Dermis microvascular lymphatic vessel endothelial cell (primary cell): ENCODE measurements at regions not wholly inside any gene's neighbourhood (a gene's known extent, or its start where the extent isn't known, plus 50 kb on each side); places are given as distances from the start of the nearest gene placed in this dataset.
"Not testable (repeated sequence)": the region's sequence is repeated elsewhere in the genome, so short reads cannot be mapped to it uniquely, and the experiment has no call there.

Source experiments
- DNase-seq, 2 donors: peaks; one replicate each; pipeline versions ENCODE4 v3.0.0 to v3.0.0-alpha.2; 2010; ENCODE audit warnings: low read depth in 2 of 2

DNA sequence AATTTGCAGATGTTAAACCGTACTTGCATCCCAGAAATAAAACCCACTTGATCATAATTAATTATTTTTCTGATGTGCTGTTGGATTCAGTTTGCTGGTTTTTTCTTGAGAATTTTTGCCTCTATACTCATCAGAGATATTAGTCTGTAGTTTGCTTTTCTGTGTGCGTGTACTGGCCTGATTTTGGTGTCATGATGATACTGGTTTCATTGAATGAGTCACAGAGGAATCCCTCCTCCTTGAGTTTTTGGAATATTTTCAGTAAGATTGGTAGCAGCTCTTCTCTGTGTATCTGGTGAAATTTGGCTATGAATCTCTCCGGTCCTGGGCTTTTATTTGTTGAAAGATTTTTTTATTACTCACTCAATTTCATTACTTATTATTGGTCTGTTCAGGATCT, 100.4 kb upstream of the PMCH start:
- no peak for DNase-seq

DNA sequence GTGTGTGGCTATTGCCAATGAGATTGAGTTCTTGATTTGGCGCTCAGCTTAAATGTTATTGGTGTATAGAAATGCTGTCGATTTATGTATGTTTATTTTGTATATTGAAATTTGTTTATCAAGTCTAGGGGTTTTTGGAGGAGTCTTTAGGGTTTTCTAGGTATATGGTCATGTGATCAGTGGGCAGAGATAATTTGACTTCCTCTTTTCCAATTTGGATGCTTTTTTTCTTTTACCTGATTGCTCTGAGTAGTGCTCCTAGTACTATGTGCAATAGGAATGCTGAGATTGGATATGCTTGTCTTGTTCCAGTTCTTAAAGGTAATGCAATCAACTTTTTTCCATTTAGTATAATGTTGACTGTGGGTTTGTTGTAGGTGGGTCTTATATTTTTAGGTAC, 99.8 kb upstream of the PMCH start:
- no peak for DNase-seq

DNA sequence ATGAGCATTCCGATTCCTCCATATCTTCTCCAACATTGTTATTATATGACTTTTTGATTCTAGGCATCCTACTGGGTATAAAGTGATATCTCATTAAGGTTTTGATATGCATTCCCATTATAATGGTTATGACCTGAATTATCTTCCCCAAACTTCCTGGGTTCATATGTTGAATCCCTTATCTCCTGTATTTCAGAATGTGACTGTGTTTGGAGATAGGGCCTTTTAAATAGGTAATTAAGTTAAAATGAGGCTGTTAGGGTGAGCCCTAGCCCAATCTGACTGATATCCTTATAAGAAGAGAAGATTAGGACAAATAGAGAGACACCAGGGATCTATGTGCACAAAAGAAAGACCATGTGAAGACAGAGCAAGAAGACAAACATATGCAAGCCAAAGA, 96.9 kb upstream of the PMCH start:
- DNase-seq: no peak

DNA sequence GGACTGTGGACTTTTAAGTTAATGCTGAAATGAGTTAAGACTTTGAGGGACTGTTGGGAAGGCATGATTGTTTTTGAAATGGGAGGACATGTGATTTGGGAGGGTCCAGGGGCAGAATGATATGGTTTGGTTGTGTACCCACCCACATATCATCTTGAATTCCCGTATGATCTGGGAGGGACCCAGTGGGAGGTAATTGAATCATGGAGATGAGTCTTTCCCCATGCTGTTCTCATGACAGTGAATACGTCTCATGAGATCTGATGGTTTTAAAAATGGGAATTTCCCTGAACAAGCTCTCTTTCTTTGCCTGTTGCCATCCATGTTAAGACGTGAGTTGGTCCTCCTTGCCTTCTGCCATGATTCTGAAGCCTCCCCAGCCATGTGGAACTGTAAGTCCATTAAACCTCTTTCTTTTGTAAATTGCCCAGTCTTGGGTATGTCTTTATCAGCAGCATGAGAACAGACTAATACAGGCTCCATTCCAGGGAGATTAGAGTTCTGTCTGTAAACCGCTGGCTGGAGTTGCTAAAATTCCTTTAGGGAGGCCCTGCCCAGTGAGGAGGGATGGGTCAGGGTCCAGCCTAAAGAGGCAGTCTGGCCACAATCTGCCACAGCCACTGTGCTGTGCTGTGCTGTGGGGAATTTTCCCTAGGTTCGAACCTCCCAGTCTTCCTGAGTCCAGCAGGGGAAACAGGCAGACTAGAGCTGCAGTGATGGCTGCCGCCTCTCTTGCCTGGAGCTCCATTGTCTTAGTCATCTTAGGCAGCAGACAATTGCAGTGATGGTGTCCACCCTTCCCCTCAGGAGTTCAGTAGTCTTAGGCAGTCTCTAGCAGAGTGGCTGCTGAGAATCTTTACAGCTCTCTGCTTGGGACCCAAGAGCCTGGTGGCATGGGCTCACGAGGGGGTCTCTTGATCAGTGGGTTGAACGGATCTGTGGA, 94.1 kb upstream of the PMCH start:
- not testable (repeated sequence) for DNase-seq

DNA sequence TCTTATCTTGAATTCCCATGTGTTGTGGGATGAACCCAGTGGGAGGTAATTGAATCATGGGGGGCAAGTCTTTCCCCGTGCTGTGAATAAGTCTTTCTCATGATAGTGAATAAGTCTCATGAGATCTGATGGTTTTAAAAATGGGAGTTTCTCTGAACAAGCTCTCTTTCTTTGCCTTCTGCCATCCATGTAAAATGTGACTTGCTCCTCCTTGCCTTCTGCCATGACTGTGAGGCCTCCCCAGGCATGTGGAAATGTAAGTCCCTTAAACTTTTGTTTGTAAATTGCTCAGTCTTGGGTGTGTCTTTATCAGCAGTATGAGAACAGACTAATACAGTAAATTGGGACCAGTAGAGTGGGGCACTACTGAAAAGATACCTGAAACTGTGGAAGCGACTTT, 92.1 kb upstream of the PMCH start:
- DNase-seq: not testable (repeated sequence)

DNA sequence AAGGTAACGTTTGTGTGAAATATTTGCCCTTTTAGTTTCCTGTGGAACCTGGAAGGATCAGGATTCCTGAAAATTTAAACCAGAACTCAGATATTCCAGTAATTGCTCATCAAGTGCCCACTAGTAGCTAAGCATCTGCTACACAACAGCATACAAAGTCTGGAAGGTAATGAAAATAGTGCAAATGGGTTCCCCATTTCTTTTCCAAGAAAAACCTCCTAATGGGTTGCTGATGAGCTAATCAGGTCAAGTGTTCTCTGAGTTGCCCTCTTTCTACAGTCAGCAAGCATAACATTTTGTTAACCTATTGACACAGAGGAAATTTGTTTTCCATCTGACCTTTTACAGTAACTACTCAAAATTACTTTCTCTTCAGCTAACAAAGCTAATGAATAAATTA, 83.6 kb upstream of the PMCH start:
- DNase-seq: no peak

DNA sequence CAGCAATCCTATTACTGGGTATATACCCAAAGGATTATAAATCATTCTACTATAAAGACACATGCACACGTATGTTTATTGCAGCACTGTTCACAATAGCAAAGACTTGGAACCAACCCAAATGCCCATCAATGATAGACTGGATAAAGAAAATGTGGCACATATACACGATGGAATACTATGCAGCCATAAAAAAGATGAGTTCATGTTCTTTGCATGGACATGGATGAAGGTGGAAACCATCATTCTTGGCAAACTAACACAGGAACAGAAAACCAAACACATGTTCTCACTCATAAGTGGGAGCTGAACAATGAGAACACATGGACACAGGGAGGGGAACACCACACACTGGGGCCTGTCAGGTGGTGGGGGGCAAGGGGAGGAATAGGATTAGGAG, 58.1 kb upstream of the PMCH start:
- not testable (repeated sequence) for DNase-seq

DNA sequence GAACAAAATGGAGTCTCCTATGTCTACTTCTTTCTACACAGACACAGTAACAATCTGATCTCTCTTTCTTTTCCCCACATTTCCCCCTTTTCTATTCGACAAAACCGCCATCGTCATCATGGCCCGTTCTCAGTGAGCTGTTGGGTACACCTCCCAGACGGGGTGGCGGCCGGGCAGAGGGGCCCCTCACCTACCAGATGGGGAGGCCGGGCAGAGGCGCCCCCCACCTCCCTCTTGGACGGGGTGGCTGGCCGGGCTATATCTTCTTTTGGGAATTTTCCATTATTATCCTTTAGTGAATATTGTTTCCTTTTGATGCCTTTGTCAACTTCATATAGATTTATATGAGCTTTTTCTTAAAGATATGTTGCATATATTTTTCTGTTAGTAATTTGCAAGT, 53.4 kb upstream of the PMCH start:
- DNase-seq: not testable (repeated sequence)

DNA sequence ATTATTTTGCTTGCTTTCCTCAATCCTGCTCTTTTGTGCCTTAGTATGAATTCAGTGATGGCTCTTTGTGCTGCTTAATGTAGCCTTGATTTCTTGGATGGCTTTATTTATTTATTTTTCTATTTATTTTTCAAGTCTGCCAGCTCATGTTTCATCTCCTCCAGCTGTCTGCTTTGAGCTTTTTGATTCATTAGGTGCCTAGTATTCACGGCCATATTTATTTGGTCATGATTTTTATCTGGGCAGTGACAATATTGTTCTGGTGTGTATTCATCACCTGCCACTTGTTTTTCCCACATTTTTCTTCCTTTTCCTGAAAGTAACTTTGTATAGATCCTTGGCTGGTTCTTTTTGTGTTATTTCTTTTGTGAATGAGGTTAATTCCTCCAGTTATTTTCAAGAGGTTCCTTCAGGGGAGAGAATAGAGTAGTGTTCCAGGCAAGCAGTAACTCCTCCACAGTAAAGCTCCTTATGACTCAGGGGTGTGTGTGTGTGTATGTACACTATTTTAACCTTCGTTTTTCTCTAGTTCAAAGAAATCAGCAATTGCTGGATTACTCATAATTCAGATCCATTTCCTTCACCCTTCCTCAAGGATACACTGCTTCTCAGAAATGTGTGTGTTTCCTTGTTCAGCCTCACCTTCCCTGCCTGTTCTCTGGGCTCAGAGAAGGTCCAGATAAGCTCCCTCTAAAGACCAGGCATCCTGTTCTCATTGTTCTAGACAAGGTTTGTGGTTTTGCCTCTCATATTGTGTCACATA, 51.6 kb upstream of the PMCH start:
- no peak for DNase-seq
